Gastrocnemius medialis (tissue), 4 donors: ENCODE measurements at regions not wholly inside any gene's neighbourhood (a gene's known extent, or its start where the extent isn't known, plus 50 kb on each side); places are given as distances from the start of the nearest gene placed in this dataset.

ENCODE experiments used
- ATAC-seq, 2 donors: fragments of 150-250 bp; one replicate each; pipeline ENCODE4 v1.9.1; 2016
- DNase-seq, 2 donors: peaks; one replicate each; pipeline ENCODE4 v3.0.0-alpha.2; 2019
- H3K27ac ChIP-seq, 4 donors: fragments of 200-600 bp; sonication (generic); 1 replicate in 1 of 4; 2 replicates in 3 of 4; pipeline ENCODE4 v1.5.1; 2016 to 2018; ENCODE audit warnings: mild to moderate bottlenecking in 2 of 4, moderate library complexity in 1 of 4
- H3K27me3 ChIP-seq, 3 donors: fragments of 200-600 bp; sonication (generic) in 2 of 3; 1 replicate in 1 of 3; 2 replicates in 2 of 3; pipeline versions ENCODE4 v1.5.1 to v1.6.0; 2016 to 2019; ENCODE audit warnings: mild to moderate bottlenecking in 1 of 3, moderate library complexity in 1 of 3
- H3K36me3 ChIP-seq, 2 donors: fragments of 200-600 bp; sonication (generic) in 1 of 2; one replicate each; pipeline ENCODE4 v1.5.1; 2017 to 2018
- H3K4me1 ChIP-seq, 2 donors: fragments of 200-600 bp; sonication (generic) in 1 of 2; one replicate each; pipeline ENCODE4 v1.5.1; 2016 to 2017; ENCODE audit warnings: mild to moderate bottlenecking in 2 of 2
- H3K4me3 ChIP-seq, 4 donors: fragments of 200-600 bp; sonication (generic) in 3 of 4; 1 replicate in 1 of 4; 2 replicates in 3 of 4; pipeline ENCODE4 v1.5.1; 2016 to 2019; ENCODE audit warnings: mild to moderate bottlenecking in 2 of 4
- H3K9me3 ChIP-seq, 3 donors: fragments of 200-600 bp; sonication (generic) in 2 of 3; 1 replicate in 1 of 3; 2 replicates in 2 of 3; pipeline ENCODE4 v1.5.1; 2016 to 2019
- POLR2A ChIP-seq, 2 donors: fragments of 450-650 bp; IDR thresholded peaks; one replicate each; pipeline ENCODE4 v1.6.1; 2017; ENCODE audit warnings: antibody characterized with exemption in 2 of 2, mild to moderate bottlenecking in 2 of 2, moderate library complexity in 2 of 2
- in situ Hi-C, 4 donors: fragments of 200-750 bp; cut with MboI; loops; one replicate each; pipeline versions ENCODE4 v1.15.0 to v1.8.0; 2017; ENCODE audit warnings: low sequenced_read_pairs in 4 of 4
- intact Hi-C: fragments of 100-400 bp; cut with DNase I; formaldehyde crosslinking; loops from one replicate; pipeline ENCODE4 v1.15.1; 2023; ENCODE audit warnings: low total_unique reads
- TF ChIP-seq, protein P1 (sequence below), 5 experiments: fragments of 450-650 bp in 3 of 5; fragments of 200-600 bp in 2 of 5; sonication (generic) in 2 of 5; IDR thresholded peaks in 4 of 5; conservative IDR thresholded peaks in 1 of 5; 1 replicate in 4 of 5; 2 replicates in 1 of 5; pipeline ENCODE4 v1.5.1; 2016 to 2019; ENCODE audit warnings: antibody characterized with exemption in 5 of 5, mild to moderate bottlenecking in 3 of 5, moderate library complexity in 3 of 5

DNA sequence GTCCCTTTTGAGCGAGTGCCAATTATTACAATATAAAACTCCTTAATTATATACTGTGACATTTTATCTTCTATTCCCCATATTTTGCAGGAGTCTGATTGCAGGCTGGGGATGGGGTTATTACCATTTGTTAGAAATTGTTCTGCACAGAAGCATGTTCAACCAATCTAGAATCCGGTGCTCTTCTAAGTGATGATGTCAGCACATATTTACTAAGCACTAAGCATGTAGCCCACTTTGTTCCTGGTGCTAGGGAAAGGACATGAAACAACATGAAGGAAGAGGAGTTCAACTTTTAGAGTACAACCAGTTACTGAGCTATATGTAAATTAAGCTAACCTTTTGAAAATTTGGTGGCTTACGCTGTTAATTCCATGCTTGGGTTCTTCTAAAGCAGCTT, 52.8 kb upstream of the IL1RAPL2 start:
- intact Hi-C loops = no loop called here
- H3K9me3 ChIP-seq = no peaks in the 10 kb centered on the region
- no peaks in the 10 kb centered on the region for H3K36me3 ChIP-seq
- in situ Hi-C loops = no loop called here
- no peak overlapping the region for H3K4me3 ChIP-seq
- H3K27ac ChIP-seq = no peak overlapping the region
- TF ChIP-seq, protein P1, sequence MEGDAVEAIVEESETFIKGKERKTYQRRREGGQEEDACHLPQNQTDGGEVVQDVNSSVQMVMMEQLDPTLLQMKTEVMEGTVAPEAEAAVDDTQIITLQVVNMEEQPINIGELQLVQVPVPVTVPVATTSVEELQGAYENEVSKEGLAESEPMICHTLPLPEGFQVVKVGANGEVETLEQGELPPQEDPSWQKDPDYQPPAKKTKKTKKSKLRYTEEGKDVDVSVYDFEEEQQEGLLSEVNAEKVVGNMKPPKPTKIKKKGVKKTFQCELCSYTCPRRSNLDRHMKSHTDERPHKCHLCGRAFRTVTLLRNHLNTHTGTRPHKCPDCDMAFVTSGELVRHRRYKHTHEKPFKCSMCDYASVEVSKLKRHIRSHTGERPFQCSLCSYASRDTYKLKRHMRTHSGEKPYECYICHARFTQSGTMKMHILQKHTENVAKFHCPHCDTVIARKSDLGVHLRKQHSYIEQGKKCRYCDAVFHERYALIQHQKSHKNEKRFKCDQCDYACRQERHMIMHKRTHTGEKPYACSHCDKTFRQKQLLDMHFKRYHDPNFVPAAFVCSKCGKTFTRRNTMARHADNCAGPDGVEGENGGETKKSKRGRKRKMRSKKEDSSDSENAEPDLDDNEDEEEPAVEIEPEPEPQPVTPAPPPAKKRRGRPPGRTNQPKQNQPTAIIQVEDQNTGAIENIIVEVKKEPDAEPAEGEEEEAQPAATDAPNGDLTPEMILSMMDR (IDR thresholded peaks at IDR 0.05 in 4 of 5, conservative IDR thresholded peaks at IDR 0.05 in 1 of 5) = no peak
- TF ChIP-seq POLR2A (IDR thresholded peaks at IDR 0.05) = no peak
- H3K4me1 ChIP-seq = no peaks in the 10 kb centered on the region
- ATAC-seq (no peak), DNase-seq (no peak)
- no peaks in the 10 kb centered on the region for H3K27me3 ChIP-seq

- no peaks in the 10 kb centered on the region for H3K36me3 ChIP-seq
- ATAC-seq = no peak
- peaks cover 0 to 3% (median 0%) of the 10 kb centered on the region in 3 donors for H3K27me3 ChIP-seq
- H3K4me3 ChIP-seq = no peak overlapping the region
- TF ChIP-seq, protein P1 (IDR thresholded peaks at IDR 0.05 in 4 of 5, conservative IDR thresholded peaks at IDR 0.05 in 1 of 5) = no peak
- no peak for TF ChIP-seq POLR2A (IDR thresholded peaks at IDR 0.05)
- H3K4me1 ChIP-seq = no peaks in the 10 kb centered on the region
- intact Hi-C loops = no loop called here
- H3K9me3 ChIP-seq = no peaks in the 10 kb centered on the region
- no peak overlapping the region for H3K27ac ChIP-seq
- no peak for DNase-seq
- in situ Hi-C loops = no loop called here
Observed at GRCh38 chrX:104510801-104511200, 55.2 kb upstream of the IL1RAPL2 start.

DNA sequence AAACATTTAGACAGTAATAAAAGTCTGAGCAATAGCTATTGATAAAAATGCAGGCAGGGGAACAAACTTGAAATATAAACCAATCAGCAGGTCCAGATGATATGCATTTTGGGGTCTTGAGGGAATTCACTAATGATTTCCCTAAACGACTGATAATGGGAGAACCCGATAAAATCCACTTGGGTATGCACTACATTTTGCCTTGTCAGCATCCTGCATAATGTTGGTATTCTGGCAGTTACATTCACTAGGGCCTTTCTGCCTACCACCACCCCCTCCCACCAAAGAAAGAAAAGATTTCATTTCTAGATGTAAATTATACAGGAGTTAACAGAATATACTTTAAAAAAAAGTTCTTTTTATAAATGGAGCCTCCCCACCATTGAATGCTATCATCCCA, 63.5 kb upstream of the IL1RAPL2 start:
- in situ Hi-C loops (no loop called here), intact Hi-C loops (no loop called here)
- ATAC-seq = no peak

GRCh38 chrX:104488811-104489210, 77.2 kb upstream of the IL1RAPL2 start:
- intact Hi-C loops (no loop called here), in situ Hi-C loops (no loop called here)
- Histone ChIP-seq H3K4me3 (no peak overlapping the region), H3K4me1 (no peaks in the 10 kb centered on the region), H3K36me3 (no peaks in the 10 kb centered on the region), H3K27me3 (peaks cover 0 to 3% (median 0%) of the 10 kb centered on the region in 3 donors), H3K27ac (no peak overlapping the region), H3K9me3 (no peaks in the 10 kb centered on the region)
- no peak for DNase-seq
- ATAC-seq = no peak
- TF ChIP-seq, protein P1 (IDR thresholded peaks at IDR 0.05 in 4 of 5, conservative IDR thresholded peaks at IDR 0.05 in 1 of 5) = no peak
- TF ChIP-seq POLR2A (IDR thresholded peaks at IDR 0.05) = no peak

More for the DNA sequence above, 63.5 kb upstream of the IL1RAPL2 start:
- Histone ChIP-seq H3K36me3 (no peaks in the 10 kb centered on the region), H3K9me3 (no peaks in the 10 kb centered on the region), H3K27me3 (no peaks in the 10 kb centered on the region), H3K4me3 (no peak overlapping the region), H3K4me1 (no peaks in the 10 kb centered on the region), H3K27ac (no peak overlapping the region)
- DNase-seq = no peak
- no peak for TF ChIP-seq POLR2A (IDR thresholded peaks at IDR 0.05)
- TF ChIP-seq, protein P1 (IDR thresholded peaks at IDR 0.05 in 4 of 5, conservative IDR thresholded peaks at IDR 0.05 in 1 of 5) = no peak

DNA sequence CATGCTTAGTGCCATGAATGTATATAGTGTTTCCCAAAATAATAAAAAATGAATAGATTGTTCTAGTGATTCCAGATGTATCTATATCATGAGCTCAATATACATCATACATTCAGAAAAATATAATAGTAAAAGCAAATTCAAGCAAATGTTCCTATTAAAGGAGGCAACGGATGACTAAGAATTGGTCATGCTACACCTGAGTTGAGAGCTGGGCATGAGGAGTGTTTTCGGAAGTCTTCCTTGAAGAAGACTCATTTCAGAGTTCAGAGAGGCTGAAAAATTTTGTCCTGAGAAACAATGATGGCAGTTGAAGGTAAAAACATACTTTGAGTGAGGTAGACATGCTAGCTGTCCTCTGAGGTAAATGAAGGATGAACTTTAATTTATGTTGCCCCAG, 79.3 kb upstream of the IL1RAPL2 start:
- ATAC-seq = no peak
- Histone ChIP-seq H3K4me3 (no peak overlapping the region), H3K4me1 (no peaks in the 10 kb centered on the region), H3K9me3 (no peaks in the 10 kb centered on the region), H3K27me3 (no peaks in the 10 kb centered on the region), H3K27ac (no peak overlapping the region), H3K36me3 (no peaks in the 10 kb centered on the region)
- in situ Hi-C loops (no loop called here), intact Hi-C loops (no loop called here)
- TF ChIP-seq, protein P1 (IDR thresholded peaks at IDR 0.05 in 4 of 5, conservative IDR thresholded peaks at IDR 0.05 in 1 of 5) = no peak
- TF ChIP-seq POLR2A (IDR thresholded peaks at IDR 0.05) = no peak
- DNase-seq = no peak
